ENCODE measurements at regions not wholly inside any gene's neighbourhood (a gene's known extent, or its start where the extent isn't known, plus 50 kb on each side); places are given as distances from the start of the nearest gene placed in this dataset.

DNA sequence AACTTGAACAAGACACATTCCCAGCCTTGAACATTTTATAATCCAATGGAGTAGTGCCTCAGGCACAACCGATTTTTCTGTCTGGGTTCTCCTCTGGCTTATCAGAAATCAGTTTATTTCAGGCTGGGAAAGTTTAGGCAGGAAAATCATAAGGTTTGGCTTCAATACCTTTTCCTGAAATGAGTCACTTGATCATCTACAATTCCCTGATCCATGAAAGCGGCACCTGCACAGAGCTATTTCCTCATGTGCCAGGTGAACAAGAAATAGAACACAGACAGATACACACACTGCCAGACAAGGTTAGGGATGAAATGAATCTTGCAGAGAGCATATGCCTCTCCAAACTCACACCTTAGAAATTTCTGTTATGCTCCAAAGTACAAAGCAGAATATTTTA is 106.7 kb upstream of the OR9G4 start:
- no peaks in the 10 kb centered on the region for H3K4me1 Mint-ChIP-seq
- intact Hi-C loops (cut with micrococcal nuclease): no loop called here
- H3K36me3 Mint-ChIP-seq: no peaks in the 10 kb centered on the region
- no peaks in the 10 kb centered on the region for H3K4me1 ChIP-seq (ENCODE audit: control insufficient read depth, insufficient read depth, low read length)
- no peak overlapping the region for H3K27ac Mint-ChIP-seq
- peaks cover 2% of the 10 kb centered on the region in 2 donors for H3K9me3 Mint-ChIP-seq
- no peak for DNase-seq
- no peaks in the 10 kb centered on the region for H3K27me3 ChIP-seq (ENCODE audit: control insufficient read depth, insufficient read depth, low read length)
- 77% methylated on average over 2 of the region's 2 CpGs for WGBS (ENCODE audit: insufficient coverage)
- H3K27me3 Mint-ChIP-seq (ENCODE audit: low read depth in 2 of 2): no peaks in the 10 kb centered on the region
- no peak for ATAC-seq
- no peaks in the 10 kb centered on the region for H3K36me3 ChIP-seq (ENCODE audit: control insufficient read depth, insufficient read depth, low read length)
- H3K4me3 Mint-ChIP-seq: no peak overlapping the region
- H3K9me3 ChIP-seq (ENCODE audit: control insufficient read depth, insufficient read depth, low read length): no peaks in the 10 kb centered on the region
- TF ChIP-seq, protein P1, sequence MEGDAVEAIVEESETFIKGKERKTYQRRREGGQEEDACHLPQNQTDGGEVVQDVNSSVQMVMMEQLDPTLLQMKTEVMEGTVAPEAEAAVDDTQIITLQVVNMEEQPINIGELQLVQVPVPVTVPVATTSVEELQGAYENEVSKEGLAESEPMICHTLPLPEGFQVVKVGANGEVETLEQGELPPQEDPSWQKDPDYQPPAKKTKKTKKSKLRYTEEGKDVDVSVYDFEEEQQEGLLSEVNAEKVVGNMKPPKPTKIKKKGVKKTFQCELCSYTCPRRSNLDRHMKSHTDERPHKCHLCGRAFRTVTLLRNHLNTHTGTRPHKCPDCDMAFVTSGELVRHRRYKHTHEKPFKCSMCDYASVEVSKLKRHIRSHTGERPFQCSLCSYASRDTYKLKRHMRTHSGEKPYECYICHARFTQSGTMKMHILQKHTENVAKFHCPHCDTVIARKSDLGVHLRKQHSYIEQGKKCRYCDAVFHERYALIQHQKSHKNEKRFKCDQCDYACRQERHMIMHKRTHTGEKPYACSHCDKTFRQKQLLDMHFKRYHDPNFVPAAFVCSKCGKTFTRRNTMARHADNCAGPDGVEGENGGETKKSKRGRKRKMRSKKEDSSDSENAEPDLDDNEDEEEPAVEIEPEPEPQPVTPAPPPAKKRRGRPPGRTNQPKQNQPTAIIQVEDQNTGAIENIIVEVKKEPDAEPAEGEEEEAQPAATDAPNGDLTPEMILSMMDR (IDR thresholded peaks at IDR 0.05): no peak
- H3K27ac ChIP-seq (ENCODE audit: low read length): no peak overlapping the region
- no peak overlapping the region for H3K4me3 ChIP-seq (ENCODE audit: low read length)

DNA sequence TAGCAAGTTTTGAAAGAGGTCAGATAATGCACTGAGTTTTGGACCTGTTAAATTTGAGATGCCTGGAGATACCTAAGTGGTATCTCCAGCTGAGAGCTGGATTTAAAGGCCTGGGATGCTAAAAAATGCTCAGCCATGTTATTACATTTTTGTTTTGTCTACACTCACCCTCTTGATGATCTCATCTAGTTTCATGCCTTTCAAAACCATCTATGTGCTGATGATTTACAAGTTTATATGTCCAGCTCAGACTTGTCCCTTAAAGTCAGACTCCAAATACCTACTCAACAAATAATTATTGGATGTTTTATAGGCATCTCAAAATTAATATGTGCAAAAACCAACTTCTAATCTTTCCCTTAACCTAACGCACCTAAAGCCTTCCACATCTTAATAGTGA is 103.6 kb upstream of the OR9G4 start:
- TF ChIP-seq, protein P1 (IDR thresholded peaks at IDR 0.05): no peak
- Histone ChIP-seq H3K27me3 (ENCODE audit: control insufficient read depth, insufficient read depth, low read length) (no peaks in the 10 kb centered on the region), H3K9me3 (ENCODE audit: control insufficient read depth, insufficient read depth, low read length) (no peaks in the 10 kb centered on the region), H3K27ac (ENCODE audit: low read length) (no peak overlapping the region), H3K4me1 (ENCODE audit: control insufficient read depth, insufficient read depth, low read length) (no peaks in the 10 kb centered on the region), H3K4me3 (ENCODE audit: low read length) (no peak overlapping the region), H3K36me3 (ENCODE audit: control insufficient read depth, insufficient read depth, low read length) (no peaks in the 10 kb centered on the region)
- WGBS (ENCODE audit: insufficient coverage): 71% methylated on average over 1 of the region's 1 CpG
- H3K4me3 Mint-ChIP-seq: no peak overlapping the region
- no peaks in the 10 kb centered on the region for H3K27me3 Mint-ChIP-seq (ENCODE audit: low read depth in 2 of 2)
- intact Hi-C loops (cut with micrococcal nuclease): no loop called here
- no peak for ATAC-seq
- no peak for DNase-seq
- peaks cover 0 to 2% of the 10 kb centered on the region in 2 donors for H3K9me3 Mint-ChIP-seq
- H3K4me1 Mint-ChIP-seq: no peaks in the 10 kb centered on the region
- no peak overlapping the region for H3K27ac Mint-ChIP-seq
- H3K36me3 Mint-ChIP-seq: no peaks in the 10 kb centered on the region

DNA sequence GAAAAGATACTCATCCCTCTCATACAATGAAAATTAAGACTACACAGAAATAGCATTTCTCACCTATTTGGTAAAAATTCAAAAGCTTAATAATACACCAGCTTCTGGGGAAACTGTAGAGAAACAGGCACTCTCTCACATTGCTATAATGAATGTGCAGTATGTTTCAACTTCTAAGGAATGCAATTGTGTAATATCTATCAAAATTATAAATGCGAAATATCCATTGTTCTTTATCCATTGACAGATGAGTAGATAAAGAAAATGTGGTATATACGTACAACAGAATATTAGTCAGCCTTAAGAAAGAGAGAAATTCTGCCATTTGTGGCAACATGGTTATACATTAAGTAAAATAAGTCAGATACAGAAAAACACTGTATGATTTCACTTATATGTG is 101.4 kb upstream of the OR9G4 start:
- no peaks in the 10 kb centered on the region for H3K4me1 Mint-ChIP-seq
- TF ChIP-seq, protein P1 (IDR thresholded peaks at IDR 0.05): no peak
- intact Hi-C loops (cut with micrococcal nuclease): no loop called here
- DNase-seq (no peak), ATAC-seq (no peak)
- Histone ChIP-seq H3K4me1 (ENCODE audit: control insufficient read depth, insufficient read depth, low read length) (no peaks in the 10 kb centered on the region), H3K27me3 (ENCODE audit: control insufficient read depth, insufficient read depth, low read length) (no peaks in the 10 kb centered on the region), H3K4me3 (ENCODE audit: low read length) (no peak overlapping the region), H3K36me3 (ENCODE audit: control insufficient read depth, insufficient read depth, low read length) (no peaks in the 10 kb centered on the region), H3K9me3 (ENCODE audit: control insufficient read depth, insufficient read depth, low read length) (no peaks in the 10 kb centered on the region), H3K27ac (ENCODE audit: low read length) (no peak overlapping the region)
- no CpG with 5 or more reads among the region's 2 CpGs for whole genome bisulfite sequencing (ENCODE audit: insufficient coverage)
- peaks cover 0 to 2% of the 10 kb centered on the region in 2 donors for H3K9me3 Mint-ChIP-seq
- no peaks in the 10 kb centered on the region for H3K27me3 Mint-ChIP-seq (ENCODE audit: low read depth in 2 of 2)
- H3K27ac Mint-ChIP-seq: no peak overlapping the region
- no peaks in the 10 kb centered on the region for H3K36me3 Mint-ChIP-seq
- H3K4me3 Mint-ChIP-seq: no peak overlapping the region

DNA sequence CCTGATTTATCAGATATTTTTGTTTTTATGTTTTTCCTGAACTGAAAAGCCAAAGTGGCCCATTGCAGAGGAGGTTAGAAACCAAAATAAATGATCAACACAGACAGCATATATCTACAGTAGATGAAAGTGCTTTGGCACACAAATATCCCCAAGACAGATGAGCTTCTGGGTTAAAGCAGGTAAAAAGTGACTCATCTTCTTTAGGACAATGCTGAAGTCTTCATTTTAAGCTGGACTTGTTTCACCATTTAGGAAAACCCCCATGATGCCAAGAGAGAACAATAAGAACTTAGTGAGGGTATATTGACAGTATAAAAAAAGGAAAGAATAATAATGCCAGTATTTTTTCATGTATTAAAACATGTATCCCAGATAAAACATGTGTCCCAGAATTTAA is 100.8 kb upstream of the OR9G4 start:
- Histone ChIP-seq H3K27me3 (ENCODE audit: control insufficient read depth, insufficient read depth, low read length) (no peaks in the 10 kb centered on the region), H3K4me1 (ENCODE audit: control insufficient read depth, insufficient read depth, low read length) (no peaks in the 10 kb centered on the region), H3K27ac (ENCODE audit: low read length) (no peak overlapping the region), H3K4me3 (ENCODE audit: low read length) (no peak overlapping the region), H3K36me3 (ENCODE audit: control insufficient read depth, insufficient read depth, low read length) (no peaks in the 10 kb centered on the region), H3K9me3 (ENCODE audit: control insufficient read depth, insufficient read depth, low read length) (no peaks in the 10 kb centered on the region)
- Mint-ChIP-seq H3K9me3 (no peaks in the 10 kb centered on the region), H3K4me1 (no peaks in the 10 kb centered on the region), H3K36me3 (no peaks in the 10 kb centered on the region), H3K27me3 (ENCODE audit: low read depth in 2 of 2) (no peaks in the 10 kb centered on the region), H3K27ac (no peak overlapping the region), H3K4me3 (no peak overlapping the region)
- DNase-seq (no peak), ATAC-seq (no peak)
- intact Hi-C loops (cut with micrococcal nuclease): no loop called here
- TF ChIP-seq, protein P1 (IDR thresholded peaks at IDR 0.05): no peak
